ENCODE measurements at regions not wholly inside any gene's neighbourhood (a gene's known extent, or its start where the extent isn't known, plus 50 kb on each side); places are given as distances from the start of the nearest gene placed in this dataset.

- Histone ChIP-seq H3K36me3 (ENCODE audit: control insufficient read depth in 2 of 3, insufficient read depth in 3 of 3, low read length in 3 of 3) (no peaks in the 10 kb centered on the region), H3K4me1 (ENCODE audit: control insufficient read depth in 2 of 3, insufficient read depth in 2 of 3, low read depth in 1 of 3, low read length in 3 of 3) (no peaks in the 10 kb centered on the region), H3K9ac (ENCODE audit: low read length in 3 of 3) (no peak overlapping the region), H3K27me3 (ENCODE audit: control insufficient read depth, insufficient read depth, low read length) (no peaks in the 10 kb centered on the region), H3K4me3 (ENCODE audit: low read length in 3 of 3) (no peak overlapping the region), H3K9me3 (ENCODE audit: control insufficient read depth in 2 of 3, insufficient read depth in 1 of 3, low read length in 3 of 3) (no peaks in the 10 kb centered on the region), H3K27ac (ENCODE audit: low read depth in 2 of 2, low read length in 2 of 2) (no peak overlapping the region)
- DNase-seq, result no peak
- TF ChIP-seq CTCF (IDR thresholded peaks at IDR 0.05; ENCODE audit: borderline replicate concordance, extremely low read depth, insufficient read depth), result no peak
- FAIRE-seq, result no peak
- intact Hi-C loops (cut with DNase I), result no loop called here
Measured at GRCh38 chr2:35391736-35392442, 963.7 kb upstream of the CRIM1 start.

GRCh38 chr2:35378791-35379190, 976.8 kb upstream of the CRIM1 start:
- Histone ChIP-seq H3K27me3 (ENCODE audit: control insufficient read depth, insufficient read depth, low read length) (no peaks in the 10 kb centered on the region), H3K9ac (ENCODE audit: low read length in 3 of 3) (no peak overlapping the region), H3K27ac (ENCODE audit: low read depth in 2 of 2, low read length in 2 of 2) (no peak overlapping the region), H3K36me3 (ENCODE audit: control insufficient read depth in 2 of 3, insufficient read depth in 3 of 3, low read length in 3 of 3) (no peaks in the 10 kb centered on the region), H3K4me3 (ENCODE audit: low read length in 3 of 3) (no peak overlapping the region), H3K9me3 (ENCODE audit: control insufficient read depth in 2 of 3, insufficient read depth in 1 of 3, low read length in 3 of 3) (no peaks in the 10 kb centered on the region), H3K4me1 (ENCODE audit: control insufficient read depth in 2 of 3, insufficient read depth in 2 of 3, low read depth in 1 of 3, low read length in 3 of 3) (no peaks in the 10 kb centered on the region)
- DNase-seq, result no peak
- intact Hi-C loops (cut with DNase I), result no loop called here
- no peak for FAIRE-seq
- TF ChIP-seq CTCF (IDR thresholded peaks at IDR 0.05; ENCODE audit: borderline replicate concordance, extremely low read depth, insufficient read depth), result no peak

GRCh38 chr2:35374845-35375244, 980.7 kb upstream of the CRIM1 start:
- FAIRE-seq (no peak), DNase-seq (no peak)
- Histone ChIP-seq H3K4me1 (ENCODE audit: control insufficient read depth in 2 of 3, insufficient read depth in 2 of 3, low read depth in 1 of 3, low read length in 3 of 3) (no peaks in the 10 kb centered on the region), H3K27ac (ENCODE audit: low read depth in 2 of 2, low read length in 2 of 2) (no peak overlapping the region), H3K27me3 (ENCODE audit: control insufficient read depth, insufficient read depth, low read length) (no peaks in the 10 kb centered on the region), H3K9me3 (ENCODE audit: control insufficient read depth in 2 of 3, insufficient read depth in 1 of 3, low read length in 3 of 3) (no peaks in the 10 kb centered on the region), H3K36me3 (ENCODE audit: control insufficient read depth in 2 of 3, insufficient read depth in 3 of 3, low read length in 3 of 3) (no peaks in the 10 kb centered on the region), H3K9ac (ENCODE audit: low read length in 3 of 3) (no peak overlapping the region), H3K4me3 (ENCODE audit: low read length in 3 of 3) (no peak overlapping the region)
- TF ChIP-seq CTCF (IDR thresholded peaks at IDR 0.05; ENCODE audit: borderline replicate concordance, extremely low read depth, insufficient read depth), result no peak
- intact Hi-C loops (cut with DNase I), result no loop called here

GRCh38 chr2:35365859-35366258, 989.7 kb upstream of the CRIM1 start:
- DNase-seq (no peak), FAIRE-seq (no peak)
- Histone ChIP-seq H3K36me3 (ENCODE audit: control insufficient read depth in 2 of 3, insufficient read depth in 3 of 3, low read length in 3 of 3) (no peaks in the 10 kb centered on the region), H3K4me3 (ENCODE audit: low read length in 3 of 3) (no peak overlapping the region), H3K4me1 (ENCODE audit: control insufficient read depth in 2 of 3, insufficient read depth in 2 of 3, low read depth in 1 of 3, low read length in 3 of 3) (no peaks in the 10 kb centered on the region), H3K9ac (ENCODE audit: low read length in 3 of 3) (no peak overlapping the region), H3K27ac (ENCODE audit: low read depth in 2 of 2, low read length in 2 of 2) (no peak overlapping the region), H3K9me3 (ENCODE audit: control insufficient read depth in 2 of 3, insufficient read depth in 1 of 3, low read length in 3 of 3) (peaks cover 0 to 2% (median 0%) of the 10 kb centered on the region in 3 donors), H3K27me3 (ENCODE audit: control insufficient read depth, insufficient read depth, low read length) (no peaks in the 10 kb centered on the region)
- intact Hi-C loops (cut with DNase I), result no loop called here
- no peak for TF ChIP-seq CTCF (IDR thresholded peaks at IDR 0.05; ENCODE audit: borderline replicate concordance, extremely low read depth, insufficient read depth)

All from kidney (tissue), 13 donors.